MM.1S (cell line): ENCODE measurements at regions not wholly inside any gene's neighbourhood (a gene's known extent, or its start where the extent isn't known, plus 50 kb on each side); places are given as distances from the start of the nearest gene placed in this dataset.

Experiments used
- DNase-seq: peaks from one replicate; pipeline ENCODE4 v3.0.0-alpha.2; 2015
- H2AFZ ChIP-seq: fragments of 300-600 bp; sonication (generic); 2 replicates; pipeline ENCODE4 v1.6.0; 2016; ENCODE audit warnings: antibody characterized with exemption, low read length
- H3F3A ChIP-seq: fragments of 300-600 bp; sonication (generic); 2 replicates; pipeline ENCODE4 v1.6.1; 2016; ENCODE audit warnings: mild to moderate bottlenecking, antibody characterized with exemption, low read length, moderate library complexity, mixed read lengths; ENCODE audit not compliant: insufficient read depth
- H3K27ac ChIP-seq: fragments of 300-600 bp; sonication (generic); 2 replicates; pipeline ENCODE4 v1.5.1; 2016; ENCODE audit warnings: mild to moderate bottlenecking, low read length
- H3K27me3 ChIP-seq: fragments of 300-600 bp; sonication (generic); replicated peaks from 2 replicates; pipeline ENCODE4 v1.6.0; 2016; ENCODE audit warnings: low read length; ENCODE audit not compliant: insufficient read depth
- H3K36me3 ChIP-seq: fragments of 300-600 bp; sonication (generic); replicated peaks from 2 replicates; pipeline ENCODE4 v1.6.1; 2016; ENCODE audit warnings: mild to moderate bottlenecking, low read length, mixed read lengths; ENCODE audit not compliant: insufficient read depth
- H3K4me1 ChIP-seq: fragments of 300-600 bp; sonication (generic); 2 replicates; pipeline ENCODE4 v1.6.1; 2016; ENCODE audit warnings: low read length, mixed read lengths
- H3K4me2 ChIP-seq: fragments of 300-600 bp; sonication (generic); 2 replicates; pipeline ENCODE4 v1.6.0; 2016; ENCODE audit warnings: low read depth, low read length
- H3K4me3 ChIP-seq: fragments of 300-600 bp; sonication (generic); 2 replicates; pipeline ENCODE4 v1.5.1; 2016; ENCODE audit warnings: low read length, mixed read lengths
- H3K79me2 ChIP-seq: fragments of 300-600 bp; sonication (generic); 2 replicates; pipeline ENCODE4 v1.6.1; 2016; ENCODE audit warnings: mixed run types, low read length, mixed read lengths
- H3K9ac ChIP-seq: fragments of 300-600 bp; sonication (generic); 2 replicates; pipeline ENCODE4 v1.6.1; 2016; ENCODE audit warnings: low read length, mixed read lengths
- H3K9me2 ChIP-seq: fragments of 300-600 bp; sonication (generic); replicated peaks from 2 replicates; pipeline ENCODE4 v1.6.1; 2016; ENCODE audit warnings: mild to moderate bottlenecking, low read length, mixed read lengths; ENCODE audit not compliant: insufficient read depth
- H3K9me3 ChIP-seq: fragments of 300-600 bp; sonication (generic); replicated peaks from 2 replicates; pipeline ENCODE4 v1.6.1; 2016; ENCODE audit warnings: mild to moderate bottlenecking, low read length, mixed read lengths; ENCODE audit not compliant: insufficient read depth
- H4K20me1 ChIP-seq: fragments of 300-600 bp; sonication (generic); 2 replicates; pipeline ENCODE4 v1.6.1; 2016; ENCODE audit warnings: mild to moderate bottlenecking, low read length, moderate library complexity, mixed read lengths; ENCODE audit not compliant: insufficient read depth
- EZH2 ChIP-seq: fragments of 300-600 bp; sonication (generic); optimal IDR thresholded peaks from 2 replicates; pipeline ENCODE3; 2017; ENCODE audit warnings: low read depth, mild to moderate bottlenecking, antibody characterized with exemption, low read length, mixed read lengths
- EZH2phosphoT487 ChIP-seq: fragments of 300-600 bp; sonication (generic); IDR thresholded peaks from 2 replicates; pipeline ENCODE4 v1.6.1; 2018; ENCODE audit warnings: antibody characterized with exemption, low read length
- TF ChIP-seq, protein P1 (sequence below): fragments of 300-600 bp; sonication (generic); IDR thresholded peaks from 2 replicates; pipeline ENCODE4 v1.5.1; 2016; ENCODE audit warnings: antibody characterized with exemption, low read length, mixed read lengths

- Histone ChIP-seq H3K9me2 (no peaks in the 10 kb centered on the region; the same call in 1 of the 2 replicates), H3F3A (no peaks in the 10 kb centered on the region; the same call in 1 of the 2 replicates), H3K36me3 (no peaks in the 10 kb centered on the region), H3K4me2 (no peak overlapping the region), H3K9me3 (no peaks in the 10 kb centered on the region), H3K9ac (no peak overlapping the region), H3K4me1 (no peaks in the 10 kb centered on the region), H3K27me3 (no peaks in the 10 kb centered on the region), H3K27ac (no peak overlapping the region), H2AFZ (no peak overlapping the region), H3K4me3 (no peak overlapping the region), H4K20me1 (no peaks in the 10 kb centered on the region), H3K79me2 (no peaks in the 10 kb centered on the region)
- DNase-seq = no peak
- TF ChIP-seq, protein P1, sequence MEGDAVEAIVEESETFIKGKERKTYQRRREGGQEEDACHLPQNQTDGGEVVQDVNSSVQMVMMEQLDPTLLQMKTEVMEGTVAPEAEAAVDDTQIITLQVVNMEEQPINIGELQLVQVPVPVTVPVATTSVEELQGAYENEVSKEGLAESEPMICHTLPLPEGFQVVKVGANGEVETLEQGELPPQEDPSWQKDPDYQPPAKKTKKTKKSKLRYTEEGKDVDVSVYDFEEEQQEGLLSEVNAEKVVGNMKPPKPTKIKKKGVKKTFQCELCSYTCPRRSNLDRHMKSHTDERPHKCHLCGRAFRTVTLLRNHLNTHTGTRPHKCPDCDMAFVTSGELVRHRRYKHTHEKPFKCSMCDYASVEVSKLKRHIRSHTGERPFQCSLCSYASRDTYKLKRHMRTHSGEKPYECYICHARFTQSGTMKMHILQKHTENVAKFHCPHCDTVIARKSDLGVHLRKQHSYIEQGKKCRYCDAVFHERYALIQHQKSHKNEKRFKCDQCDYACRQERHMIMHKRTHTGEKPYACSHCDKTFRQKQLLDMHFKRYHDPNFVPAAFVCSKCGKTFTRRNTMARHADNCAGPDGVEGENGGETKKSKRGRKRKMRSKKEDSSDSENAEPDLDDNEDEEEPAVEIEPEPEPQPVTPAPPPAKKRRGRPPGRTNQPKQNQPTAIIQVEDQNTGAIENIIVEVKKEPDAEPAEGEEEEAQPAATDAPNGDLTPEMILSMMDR = no peak
- no peak for TF ChIP-seq EZH2
- no peak for TF ChIP-seq EZH2phosphoT487
Observed at GRCh38 chr20:17869295-17869994, 99.1 kb downstream of the SNX5 start.

DNA sequence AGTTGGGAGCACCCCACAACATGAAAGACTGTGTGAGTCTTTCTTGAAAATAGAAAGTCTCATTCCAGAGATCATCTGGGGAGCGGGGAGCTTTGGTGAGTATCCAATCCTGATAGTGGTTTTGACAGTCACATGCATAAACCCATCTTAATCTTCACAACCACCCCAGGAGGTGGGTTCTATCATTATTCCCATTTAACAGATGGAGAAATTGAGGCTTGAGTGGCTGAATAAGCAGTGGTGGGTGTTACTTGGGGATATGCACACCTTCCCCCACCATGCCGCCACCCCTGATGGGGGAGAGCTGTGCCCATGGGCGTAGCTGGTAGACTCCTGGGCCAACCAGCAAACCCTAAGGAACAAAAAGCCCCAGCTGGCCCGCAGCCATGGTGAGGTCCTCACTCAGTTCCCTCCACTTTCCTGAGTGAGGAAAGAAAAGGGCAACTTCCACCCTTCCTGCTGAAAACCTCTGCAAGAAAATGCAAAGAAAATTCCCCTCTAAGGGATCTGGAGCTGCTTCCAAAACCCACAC is 99.8 kb downstream of the SNX5 start:
- no peak overlapping the region for H2AFZ ChIP-seq
- no peak for DNase-seq
- no peaks in the 10 kb centered on the region for H3K4me1 ChIP-seq
- no peak overlapping the region for H3K9ac ChIP-seq
- H3K9me2 ChIP-seq = no peaks in the 10 kb centered on the region; the same call in 1 of the 2 replicates
- no peak overlapping the region for H3K4me3 ChIP-seq
- no peak overlapping the region for H3K27ac ChIP-seq
- no peaks in the 10 kb centered on the region for H3K9me3 ChIP-seq
- no peaks in the 10 kb centered on the region; the same call in 1 of the 2 replicates for H3F3A ChIP-seq
- H3K27me3 ChIP-seq = no peaks in the 10 kb centered on the region
- TF ChIP-seq, protein P1 = no peak
- no peak overlapping the region for H3K4me2 ChIP-seq
- no peaks in the 10 kb centered on the region for H3K79me2 ChIP-seq
- H3K36me3 ChIP-seq = no peaks in the 10 kb centered on the region
- H4K20me1 ChIP-seq = no peaks in the 10 kb centered on the region

DNA sequence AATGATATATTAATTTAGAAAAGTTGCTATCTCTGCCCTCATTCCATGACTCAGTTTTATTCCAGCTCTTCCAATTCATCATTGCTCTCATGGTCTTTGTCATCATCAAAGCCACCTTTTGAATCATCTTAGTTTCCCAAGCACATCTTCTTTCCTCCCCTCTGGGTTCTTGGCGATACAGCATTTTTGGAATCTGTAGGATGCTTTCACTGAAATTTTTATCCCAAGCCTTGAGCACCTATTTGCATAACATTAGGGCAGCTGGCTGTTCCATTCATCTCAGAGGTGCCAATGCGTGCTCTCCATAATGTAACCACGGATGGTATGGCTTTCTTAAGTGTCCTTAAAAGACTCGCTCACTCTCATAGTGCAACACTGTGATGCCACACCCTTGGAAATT is 100.4 kb downstream of the SNX5 start:
- no peak overlapping the region for H3K9ac ChIP-seq
- no peaks in the 10 kb centered on the region for H3K9me3 ChIP-seq
- no peak overlapping the region for H3K27ac ChIP-seq
- no peak for DNase-seq
- H2AFZ ChIP-seq = no peak overlapping the region
- H3K27me3 ChIP-seq = no peaks in the 10 kb centered on the region
- no peaks in the 10 kb centered on the region for H3K36me3 ChIP-seq
- no peaks in the 10 kb centered on the region for H3K4me1 ChIP-seq
- no peak overlapping the region for H3K4me2 ChIP-seq
- H3F3A ChIP-seq = no peaks in the 10 kb centered on the region; the same call in 1 of the 2 replicates
- no peaks in the 10 kb centered on the region for H4K20me1 ChIP-seq
- TF ChIP-seq, protein P1 = no peak
- TF ChIP-seq EZH2 (no peak), EZH2phosphoT487 (no peak)
- H3K4me3 ChIP-seq = no peak overlapping the region
- H3K9me2 ChIP-seq = no peaks in the 10 kb centered on the region; the same call in 1 of the 2 replicates
- H3K79me2 ChIP-seq = no peaks in the 10 kb centered on the region
